K562 (cell line): ENCODE measurements at regions not wholly inside any gene's neighbourhood (a gene's known extent, or its start where the extent isn't known, plus 50 kb on each side); places are given as distances from the start of the nearest gene placed in this dataset.

Source experiments
- ATAC-seq: fragments of 200-7000 bp; cut with Tn5 transposase; 3 replicates; pipeline ENCODE4 v1.9.1; 2020; ENCODE audit warnings: moderate library complexity
- BruUV-seq: library from RNA; stranded (reverse); fragments of 400-500 nt; replicated peaks from 2 replicates; lab custom pipeline; 2021; lab: Mats Ljungman, UMichigan
- CTCF ChIA-PET: fragments of 300-600 bp; formaldehyde crosslinking; extraction: SDS; loops from one replicate; lab custom pipeline; 2021; ENCODE audit warnings: low intra/inter-chr PET ratio; lab: Yijun Ruan, JAX
- POLR2A ChIA-PET: fragments of 300-600, 350-650 bp; sonication (Branson Sonifier 250); formaldehyde crosslinking; extraction: SDS; loops from one replicate; lab custom pipeline; 2021; ENCODE audit warnings: antibody characterized with exemption, inconsistent platforms; lab: Yijun Ruan, JAX
- DNase-seq, 4 experiments: peaks; one replicate each; pipeline versions ENCODE4 v3.0.0 to v3.0.0-alpha.2; 2011 to 2018; ENCODE audit warnings: low spot score in 3 of 4, mixed read lengths in 3 of 4; ENCODE audit errors: extremely low read depth in 1 of 4
- FAIRE-seq: peaks from 2 replicates; lab custom pipeline; 2011; peaks lifted over from hg19 to GRCh38; lab: Jason Lieb, UNC
- H2AFZ ChIP-seq: 2 replicates; pipeline ENCODE4 v1.6.0; 2011; ENCODE audit warnings: low read depth, low read length, control low read depth, inconsistent platforms
- H3K27ac ChIP-seq: fragments of 200-600 bp; 3 replicates; pipeline ENCODE4 v1.8.0; 2011; ENCODE audit warnings: low read depth, mild to moderate bottlenecking, control low read depth, inconsistent platforms, low read length, moderate library complexity, mixed read lengths; ENCODE audit errors: extremely low read depth
- H3K27me3 ChIP-seq, 2 experiments: fragments of 300-600 bp in 1 of 2; 2 replicates in 1 of 2; 3 replicates in 1 of 2; pipeline versions ENCODE4 v1.6.0 to v1.8.0; 2011; ENCODE audit warnings: inconsistent platforms in 2 of 2, low read length in 2 of 2, mild to moderate bottlenecking in 1 of 2, mixed read lengths in 1 of 2, moderate library complexity in 1 of 2; ENCODE audit not compliant: control insufficient read depth in 2 of 2, insufficient read depth in 2 of 2
- H3K36me3 ChIP-seq: fragments of 300-600 bp; 3 replicates; pipeline ENCODE4 v1.8.0; 2011; ENCODE audit warnings: mild to moderate bottlenecking, low read length, inconsistent platforms; ENCODE audit not compliant: control insufficient read depth, insufficient read depth
- H3K4me1 ChIP-seq, 2 experiments: fragments of 200-600 bp in 1 of 2; replicated peaks in 1 of 2; 2 replicates in 1 of 2; 3 replicates in 1 of 2; pipeline versions ENCODE4 v1.5.1 to v1.8.0; 2011; ENCODE audit warnings: inconsistent platforms in 2 of 2, low read length in 2 of 2, mild to moderate bottlenecking in 1 of 2, mixed read lengths in 1 of 2, moderate library complexity in 1 of 2; ENCODE audit not compliant: control insufficient read depth in 2 of 2, insufficient read depth in 2 of 2
- H3K4me2 ChIP-seq: 2 replicates; pipeline ENCODE4 v1.6.1; 2011; ENCODE audit warnings: low read length, control low read depth, inconsistent platforms, mixed read lengths; ENCODE audit not compliant: insufficient read depth
- H3K4me3 ChIP-seq: fragments of 200-600 bp; sonication (generic), shearing (Covaris generic); 2 replicates; pipeline ENCODE4 v1.5.1; 2016; ENCODE audit warnings: control low read depth, inconsistent platforms
- H3K79me2 ChIP-seq: fragments of 200-600 bp; 3 replicates; pipeline ENCODE4 v1.8.0; 2011; ENCODE audit warnings: low read length, inconsistent platforms; ENCODE audit not compliant: control insufficient read depth, insufficient read depth
- H3K9ac ChIP-seq, 2 experiments: 2 replicates each; pipeline versions ENCODE4 v1.6.0 to v1.6.1; 2011; ENCODE audit warnings: low read depth in 2 of 2, low read length in 2 of 2, control low read depth in 1 of 2, inconsistent platforms in 1 of 2, mild to moderate bottlenecking in 1 of 2, mixed read lengths in 1 of 2; ENCODE audit not compliant: insufficient read depth in 1 of 2
- H3K9me1 ChIP-seq: one replicate; pipeline ENCODE4 v1.6.0; 2011; ENCODE audit warnings: inconsistent platforms, mild to moderate bottlenecking, low read length, moderate library complexity; ENCODE audit not compliant: control insufficient read depth, insufficient read depth
- H3K9me3 ChIP-seq: replicated peaks from 2 replicates; pipeline ENCODE4 v1.5.1; 2011; ENCODE audit warnings: low read depth, low read length, inconsistent platforms; ENCODE audit not compliant: control insufficient read depth, insufficient read depth
- H4K20me1 ChIP-seq: replicated peaks from 2 replicates; pipeline ENCODE4 v1.6.1; 2011; ENCODE audit warnings: low read length, inconsistent platforms, mixed read lengths; ENCODE audit not compliant: control insufficient read depth, insufficient read depth
- AFF1 ChIP-seq, 2 experiments: fragments of 450-650 bp; IDR thresholded peaks; 2 replicates each; pipeline ENCODE4 v1.6.1; 2018; ENCODE audit warnings: mild to moderate bottlenecking in 2 of 2, low read depth in 1 of 2; ENCODE audit not compliant: partially characterized antibody in 2 of 2
- CCNT2 ChIP-seq: IDR thresholded peaks from 2 replicates; pipeline ENCODE4 v1.6.1; 2011; ENCODE audit warnings: borderline replicate concordance, low read depth, mild to moderate bottlenecking, moderate library complexity, mixed read lengths, low read length; ENCODE audit not compliant: insufficient read length; ENCODE audit errors: extremely low read depth
- CHD2 ChIP-seq: IDR thresholded peaks from 2 replicates; pipeline ENCODE4 v1.6.1; 2011; ENCODE audit warnings: low read depth, low read length
- CREB3L1 ChIP-seq: fragments of 450-650 bp; IDR thresholded peaks from 2 replicates; pipeline ENCODE4 v1.6.1; 2014; ENCODE audit warnings: low read depth, mild to moderate bottlenecking, moderate library complexity, borderline replicate concordance
- FIP1L1 ChIP-seq: fragments of 200-400 bp; formaldehyde crosslinking; IDR thresholded peaks from 2 replicates; pipeline ENCODE4 v1.6.1; 2018; ENCODE audit warnings: mild to moderate bottlenecking, low read depth, low read length; ENCODE audit not compliant: poor library complexity, severe bottlenecking
- IRF2 ChIP-seq: sonication (generic); formaldehyde crosslinking; IDR thresholded peaks from 2 replicates; pipeline ENCODE4 v1.8.1; 2022; ENCODE audit warnings: mild to moderate bottlenecking, missing genetic modification reagents
- KDM1A ChIP-seq, 2 experiments: fragments of 450-650 bp; IDR thresholded peaks; 2 replicates each; pipeline ENCODE4 v1.6.1; 2016; ENCODE audit warnings: mild to moderate bottlenecking in 2 of 2
- KLF1 ChIP-seq: fragments of 450-650 bp; IDR thresholded peaks from 2 replicates; pipeline ENCODE4 v1.6.1; 2016; ENCODE audit warnings: missing genetic modification characterization, missing compliant biosample characterization
- LARP7 ChIP-seq: fragments of 450-650 bp; IDR thresholded peaks from 2 replicates; pipeline ENCODE4 v1.6.1; 2016
- NKRF ChIP-seq: fragments of 450-650 bp; IDR thresholded peaks from 2 replicates; pipeline ENCODE4 v1.6.1; 2016; ENCODE audit warnings: borderline replicate concordance
- NR3C1 ChIP-seq: sonication (generic); formaldehyde crosslinking; IDR thresholded peaks from 2 replicates; pipeline ENCODE4 v1.8.1; 2022; ENCODE audit warnings: missing genetic modification reagents
- PHF8 ChIP-seq: fragments of 200-600 bp; sonication (generic); IDR thresholded peaks from 2 replicates; pipeline ENCODE4 v1.6.1; 2012; ENCODE audit warnings: mixed run types, mild to moderate bottlenecking, inconsistent platforms, low read length, moderate library complexity, borderline replicate concordance
- RFX1 ChIP-seq: fragments of 450-650 bp; IDR thresholded peaks from 2 replicates; pipeline ENCODE4 v1.6.1; 2016; ENCODE audit warnings: mild to moderate bottlenecking, moderate library complexity
- SMARCC2 ChIP-seq: fragments of 450-650 bp; IDR thresholded peaks from 2 replicates; pipeline ENCODE4 v1.6.1; 2017; ENCODE audit warnings: antibody characterized with exemption, moderate library complexity, mild to moderate bottlenecking, low read depth
- TAL1 ChIP-seq: fragments of 450-650 bp; IDR thresholded peaks from 2 replicates; pipeline ENCODE4 v1.6.1; 2016; ENCODE audit warnings: mild to moderate bottlenecking
- WGBS: fragments of 100-300 bp; shearing (Covaris generic); methylation state at CpG from one replicate; pipeline ENCODE4 v1.1.6; 2016; ENCODE audit warnings: low coverage, mixed read lengths; ENCODE audit not compliant: insufficient coverage; ENCODE audit errors: missing lambda C conversion rate; 5-methylcytosine and 5-hydroxymethylcytosine counted together
- in situ Hi-C: fragments of 300-500 bp; cut with MboI; formaldehyde crosslinking; loops from 4 replicates; pipeline ENCODE4 v1.15.0; 2018; ENCODE audit warnings: inconsistent platforms, mixed read lengths
- intact Hi-C: fragments of 100-400 bp; cut with micrococcal nuclease; formaldehyde crosslinking; loops from 2 replicates; pipeline ENCODE4 v1.14.2; 2022

DNA sequence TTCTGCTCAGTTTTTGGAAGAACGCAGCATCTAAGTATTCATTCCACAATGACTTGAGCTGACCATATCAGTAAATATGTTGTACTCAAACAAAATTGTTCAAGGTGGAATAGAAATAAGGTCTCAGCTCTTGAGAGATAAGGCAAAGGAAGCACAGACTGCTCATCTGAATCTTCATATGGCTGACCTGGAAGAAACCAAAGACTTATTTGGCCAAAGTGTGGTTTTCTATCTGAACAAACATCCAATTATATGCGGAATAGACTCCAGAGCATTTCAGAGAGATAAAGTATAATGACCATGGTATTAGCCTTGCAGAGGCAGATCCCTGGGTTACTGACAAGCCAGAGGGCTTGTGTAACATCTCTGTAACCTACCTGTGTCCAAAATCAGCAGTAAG lies 308.7 kb downstream of the CD83 start:
- no peak for FAIRE-seq
- Histone ChIP-seq H3K27me3 (no peaks in the 10 kb centered on the region), H3K4me1 (no peaks in the 10 kb centered on the region; a peak in 2 of 5 replicates), H3K36me3 (no peaks in the 10 kb centered on the region), H3K4me3 (no peak overlapping the region), H3K79me2 (no peaks in the 10 kb centered on the region), H3K27ac (no peak overlapping the region), H3K9me3 (no peaks in the 10 kb centered on the region), H2AFZ (no peak overlapping the region), H3K9me1 (no peaks in the 10 kb centered on the region), H3K4me2 (no peak overlapping the region), H4K20me1 (no peaks in the 10 kb centered on the region), H3K9ac (no peak overlapping the region)
- 13% methylated on average over 2 of the region's 2 CpGs for WGBS
- DNase-seq: no peak
- ATAC-seq: no peak
- intact Hi-C loops: no loop called here
- CTCF ChIA-PET: no interaction called here
- BruUV-seq: no TSS peak
- POLR2A ChIA-PET: interaction anchor here (1.0 to 1.4 kb wide), 2 partner anchors 13 to 29 kb away, joined by 3 read pairs; no protein-coding TSS in a partner anchor
- in situ Hi-C loops: no loop called here
- TF ChIP-seq SMARCC2 (no peak), IRF2 (CRISPR knock-in tag) (no peak), KLF1 (tag) (no peak), NR3C1 (CRISPR knock-in tag) (no peak), AFF1 (IDR thresholded peaks at IDR 0.05; ENCODE audit: low read depth in 1 of 2, partially characterized antibody in 2 of 2) (no peak), TAL1 (peak; percentile 43), FIP1L1 (no peak), NKRF (no peak), LARP7 (no peak), CCNT2 (no peak), CHD2 (no peak), KDM1A (IDR thresholded peaks at IDR 0.05) (peak in 1 of 2 experiments; percentile 33; a peak in 1 of 4 replicates), RFX1 (no peak), CREB3L1 (no peak), PHF8 (no peak)
